GM20431 (cell line): ENCODE measurements at regions not wholly inside any gene's neighbourhood (a gene's known extent, or its start where the extent isn't known, plus 50 kb on each side); places are given as distances from the start of the nearest gene placed in this dataset.

Experiments
- in situ Hi-C: fragments of 300-500 bp; cut with MseI, MboI; formaldehyde crosslinking; loops from one replicate; pipeline ENCODE4 v1.15.0; 2020; ENCODE audit warnings: low sequenced_read_pairs; ENCODE audit not compliant: unreplicated experiment

GRCh38 chr6:105606831-105607463, 204.1 kb upstream of the PREP start:
- in situ Hi-C loops: no loop called here

GRCh38 chr6:105604587-105604884, 201.7 kb upstream of the PREP start:
- in situ Hi-C loops: no loop called here

GRCh38 chr6:105603788-105604586, 201.1 kb upstream of the PREP start:
- in situ Hi-C loops: no loop called here

DNA sequence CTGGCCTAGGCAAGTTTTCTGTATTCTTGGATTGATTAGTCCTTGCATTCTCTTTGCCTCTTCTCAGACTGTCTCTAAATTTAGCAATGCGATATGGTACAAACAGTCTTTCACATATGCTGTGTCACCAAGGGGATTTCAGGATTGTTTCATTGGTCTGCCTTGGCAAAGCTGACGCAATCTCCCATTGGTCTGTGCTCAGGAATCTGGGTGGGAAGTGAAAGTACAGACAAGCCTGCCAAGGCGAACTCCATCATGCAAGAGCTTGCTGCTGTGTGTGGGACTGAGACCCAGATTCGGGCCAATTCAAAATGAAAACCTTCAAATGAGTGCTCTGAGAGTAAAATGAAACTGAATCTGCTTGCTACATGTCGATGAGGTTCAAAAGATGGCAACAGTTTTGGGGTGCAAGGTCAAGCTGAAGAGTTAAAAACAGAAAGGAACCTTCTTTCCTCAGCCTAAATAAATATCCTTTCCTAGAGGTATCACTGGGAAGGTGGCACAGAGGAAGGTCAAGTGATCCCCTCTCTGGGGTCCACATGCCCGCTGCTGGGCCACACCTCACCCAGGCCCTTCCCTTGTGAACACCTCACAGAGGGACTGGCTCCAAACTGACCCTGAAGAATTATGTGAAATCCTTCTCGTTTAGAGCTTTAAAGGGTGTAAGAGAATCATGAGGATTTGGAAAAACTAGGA, 198.8 kb upstream of the PREP start:
- in situ Hi-C loops: no loop called here

DNA sequence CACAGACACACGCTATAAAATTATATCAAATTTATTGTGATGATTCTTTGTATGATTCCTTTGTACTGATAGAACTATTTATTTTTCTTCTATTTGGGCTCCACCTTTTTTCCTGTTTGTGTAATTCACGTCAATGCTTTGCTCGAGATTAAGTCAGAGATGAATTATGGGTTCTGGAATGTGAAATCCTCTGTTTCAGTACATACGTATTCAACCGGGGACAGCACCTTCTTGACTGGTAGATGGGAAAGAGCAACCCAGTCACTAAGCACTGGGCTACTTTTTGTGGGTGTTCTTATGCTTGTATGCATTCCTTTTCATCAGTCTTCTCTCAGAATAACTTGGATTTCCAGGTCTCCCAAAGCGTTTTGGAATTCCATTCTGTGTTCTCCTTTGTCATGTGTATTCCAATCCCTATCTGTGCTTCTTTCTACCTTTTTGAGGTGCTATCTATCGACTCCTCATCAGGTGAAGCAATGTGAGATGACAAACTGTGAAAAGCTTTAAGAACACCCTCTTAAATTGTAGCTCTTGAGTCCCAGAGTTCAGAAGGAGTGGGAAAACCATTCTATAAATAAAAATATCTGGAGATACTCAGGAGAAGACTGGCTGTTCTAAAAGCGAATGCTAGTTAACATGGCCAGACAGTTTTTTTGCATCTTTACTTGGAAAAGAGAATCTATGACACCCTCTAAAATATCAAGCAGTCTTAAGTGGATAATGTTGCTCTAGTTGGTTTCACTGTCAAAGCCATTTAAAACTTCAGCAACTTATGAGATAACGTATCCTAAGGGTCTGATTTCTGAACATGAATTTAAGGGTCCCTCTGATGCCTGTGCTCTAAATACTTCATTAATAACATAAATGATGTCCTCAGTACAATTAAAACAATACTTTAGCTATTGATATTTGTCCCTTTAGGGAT, 197.7 kb upstream of the PREP start:
- in situ Hi-C loops: no loop called here

- in situ Hi-C loops: no loop called here
These were observed 195.4 kb upstream of the PREP start for GRCh38 chr6:105598264-105598663.

DNA sequence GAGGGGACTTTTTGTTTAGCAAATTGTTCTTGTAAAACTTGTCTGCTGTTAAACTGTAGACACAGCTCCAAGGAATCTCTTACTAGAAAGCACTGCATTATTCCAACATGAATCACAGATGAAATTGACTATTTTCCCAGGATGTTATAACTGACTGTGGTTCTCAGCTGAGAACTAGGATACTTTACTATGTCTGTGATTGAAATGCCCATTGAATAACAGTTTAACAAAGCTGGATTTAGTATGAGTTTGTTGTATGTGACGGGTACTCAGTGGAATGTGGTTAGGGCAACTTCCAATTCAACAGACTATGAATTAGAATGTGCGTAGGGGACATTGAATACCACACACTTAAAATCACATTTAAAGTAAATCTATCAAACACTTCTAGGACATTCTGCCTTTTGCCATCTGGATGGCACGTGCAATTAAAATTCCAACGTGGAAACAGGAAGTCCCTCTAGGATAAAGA, 193.4 kb upstream of the PREP start:
- in situ Hi-C loops: no loop called here

DNA sequence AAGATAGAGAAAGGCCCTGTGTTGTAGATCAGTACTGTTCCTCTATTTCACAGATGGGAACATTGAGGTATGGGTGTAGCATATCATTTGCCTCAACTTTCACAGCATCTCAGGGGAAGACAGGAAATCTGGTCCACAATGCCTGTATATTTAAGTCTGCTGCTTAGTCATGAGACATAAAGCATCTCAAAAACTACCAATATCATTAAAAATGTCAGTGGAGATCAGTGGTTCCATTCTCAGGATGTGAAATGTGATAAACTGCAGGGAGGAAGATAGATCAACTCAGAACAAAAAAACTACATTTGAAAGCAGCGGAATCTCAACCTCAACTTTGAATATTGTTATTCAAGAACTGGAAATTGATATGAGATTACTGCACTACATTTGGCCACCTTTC, 192.9 kb upstream of the PREP start:
- in situ Hi-C loops: no loop called here

GRCh38 chr6:105594821-105595220, 191.9 kb upstream of the PREP start:
- in situ Hi-C loops: no loop called here

DNA sequence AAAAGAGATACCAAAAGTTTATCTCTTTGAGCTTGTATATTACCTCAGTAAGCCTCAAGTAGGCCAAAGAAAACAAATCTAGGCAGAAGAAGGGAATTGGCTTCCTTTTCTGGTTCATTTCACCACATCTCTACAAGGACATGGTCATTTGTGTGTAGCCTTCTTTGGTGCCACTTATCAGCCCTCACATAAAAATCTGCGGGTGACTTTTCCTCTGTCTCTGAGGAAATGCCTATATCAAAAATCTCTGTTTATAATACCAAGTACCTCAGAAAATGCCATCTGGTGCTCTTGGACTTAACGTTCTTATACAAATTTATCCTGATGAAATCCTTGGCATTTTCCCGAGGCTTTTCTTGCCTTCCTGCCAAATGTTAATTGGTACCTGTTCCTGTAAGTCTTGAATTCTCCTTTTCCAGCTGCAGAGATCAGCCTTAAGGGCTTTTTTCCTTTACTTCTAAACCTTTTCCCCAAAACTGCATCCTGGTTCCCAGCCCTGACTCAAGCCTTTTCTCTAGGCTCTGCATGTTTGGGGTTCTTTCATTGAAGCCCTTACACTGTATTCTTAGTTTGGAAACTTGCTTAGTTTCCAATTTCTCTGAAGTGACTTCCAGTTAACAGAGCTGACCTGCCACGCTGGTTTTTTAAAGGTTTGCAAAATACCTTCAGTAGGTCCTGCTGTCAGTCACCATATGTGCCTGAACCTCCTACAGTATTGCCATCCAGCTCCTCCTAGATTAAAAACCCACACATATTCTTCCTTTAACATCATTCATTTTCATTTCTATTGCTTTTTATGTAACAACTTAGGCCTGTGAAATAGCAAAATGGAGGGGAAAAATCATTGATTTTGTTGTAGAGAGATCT, 191.2 kb upstream of the PREP start:
- in situ Hi-C loops: no loop called here

- in situ Hi-C loops: no loop called here
These were observed 190.3 kb upstream of the PREP start for GRCh38 chr6:105593056-105593690.

DNA sequence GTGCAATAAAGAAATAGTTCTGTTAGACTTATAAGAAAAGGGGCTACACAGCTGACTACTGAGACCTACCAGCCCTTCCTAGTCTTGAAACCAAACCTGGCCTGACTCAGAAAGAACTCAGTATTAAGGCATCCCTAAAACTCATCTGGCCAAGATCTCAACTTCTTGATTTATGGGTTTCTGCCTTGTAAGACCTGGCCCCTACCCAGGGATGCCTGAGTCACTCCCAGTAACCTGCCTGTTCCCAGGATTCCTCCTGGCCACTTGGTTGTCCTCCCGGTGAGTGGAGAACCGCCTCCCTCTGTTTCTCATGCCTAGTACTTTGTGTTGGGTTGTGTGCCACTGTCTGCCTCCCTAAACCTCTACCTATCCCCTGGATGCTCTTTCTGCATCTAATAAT, 189.4 kb upstream of the PREP start:
- in situ Hi-C loops: no loop called here

- in situ Hi-C loops: no loop called here
These were observed 188.2 kb upstream of the PREP start for GRCh38 chr6:105591053-105591452.

GRCh38 chr6:105588123-105588710, 185.3 kb upstream of the PREP start:
- in situ Hi-C loops: no loop called here

- in situ Hi-C loops: no loop called here
These were observed 184.7 kb upstream of the PREP start for GRCh38 chr6:105587349-105588122.

DNA sequence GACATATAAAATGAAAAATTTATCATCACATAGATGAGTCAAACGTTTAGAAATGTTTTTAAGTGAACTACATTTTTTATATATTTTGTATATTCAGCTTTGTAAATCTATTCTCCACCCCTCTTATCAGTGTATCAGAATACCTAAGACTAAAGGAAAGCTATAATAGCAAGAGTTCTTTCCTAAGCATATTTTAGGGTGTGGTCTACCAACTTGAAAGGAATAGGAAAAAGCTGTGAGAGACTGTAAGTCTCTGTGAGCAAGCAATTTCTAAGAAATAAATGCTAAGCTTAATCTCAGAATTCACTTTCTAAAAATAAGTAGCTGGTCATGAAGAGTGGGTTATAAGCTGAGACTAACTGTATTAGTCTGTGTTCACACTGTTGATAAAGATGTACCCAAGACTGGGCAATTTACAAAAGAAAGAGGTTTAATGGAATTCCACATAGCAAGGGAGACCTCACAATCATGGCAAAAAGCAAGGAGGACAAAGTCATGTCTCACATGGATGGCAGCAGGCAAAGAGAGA, 175.4 kb upstream of the PREP start:
- in situ Hi-C loops: no loop called here

DNA sequence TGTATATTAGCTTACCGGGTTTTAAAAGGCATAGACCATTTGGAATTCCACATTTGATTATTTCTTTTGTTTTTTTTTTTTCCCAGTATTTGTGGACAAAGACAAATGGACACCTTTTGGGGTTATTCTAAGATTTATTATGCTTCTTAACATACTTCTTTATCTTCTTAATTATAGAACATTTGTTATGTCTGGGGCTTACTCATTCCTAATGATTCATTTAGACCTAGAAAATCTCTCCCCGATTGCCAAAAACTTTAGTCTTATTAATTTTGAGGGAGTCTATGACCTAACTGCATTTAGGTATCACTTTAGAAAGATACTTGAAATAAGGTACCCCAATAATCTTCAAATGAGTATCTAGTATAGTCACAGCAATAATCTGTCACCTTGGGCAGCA, 170.7 kb upstream of the PREP start:
- in situ Hi-C loops: no loop called here

GRCh38 chr6:105573138-105573537, 170.3 kb upstream of the PREP start:
- in situ Hi-C loops: no loop called here
